ENCODE measurements at regions not wholly inside any gene's neighbourhood (a gene's known extent, or its start where the extent isn't known, plus 50 kb on each side); places are given as distances from the start of the nearest gene placed in this dataset.

GRCh38 chr11:105490333-105490732 lies 119.5 kb upstream of the GRIA4 start:
- intact Hi-C loops (cut with micrococcal nuclease), result no loop called here
- H3K4me3 ChIP-seq (ENCODE audit: low read length), result no peak overlapping the region
- H3K27me3 ChIP-seq (ENCODE audit: low read length), result peaks cover 7% of the 10 kb centered on the region; the same call in 1 of the 2 replicates
- H4K20me1 ChIP-seq (ENCODE audit: low read length), result no peaks in the 10 kb centered on the region
- H3K4me1 ChIP-seq (ENCODE audit: insufficient read depth, low read length), result no peaks in the 10 kb centered on the region
- no peak overlapping the region for H3K27ac ChIP-seq (ENCODE audit: low read length)
- ChIA-PET POLR2A (ENCODE audit: unreplicated experiment) (no interaction called here), CTCF (interaction anchor here (0.7 kb wide), 1 partner anchor 132 kb away, joined by 7 read pairs; no protein-coding TSS in a partner anchor)
- H2AFZ ChIP-seq (ENCODE audit: low read length), result no peak overlapping the region
- BruUV-seq (replicated peaks), result no TSS peak
- no peak for TF ChIP-seq EZH2phosphoT487 (IDR thresholded peaks at IDR 0.05; ENCODE audit: borderline replicate concordance, low read length)
- no peak for TF ChIP-seq EZH2 (IDR thresholded peaks at IDR 0.05; ENCODE audit: low read length, unreplicated experiment)
- TF ChIP-seq CTCF (conservative IDR thresholded peaks at IDR 0.05; ENCODE audit: low read depth, low read length), result no peak
- no peak for DNase-seq
- no peaks in the 10 kb centered on the region for H3K9me2 ChIP-seq (replicated peaks; ENCODE audit: low read length)
- no peak overlapping the region for H3K9ac ChIP-seq (ENCODE audit: low read length)
- no peaks in the 10 kb centered on the region for H3K36me3 ChIP-seq (ENCODE audit: low read depth, low read length)
- no peaks in the 10 kb centered on the region for H3K9me3 ChIP-seq (ENCODE audit: low read length)
- no peak overlapping the region for H3K4me2 ChIP-seq (ENCODE audit: low read length)
- ATAC-seq, result no peak
- no peaks in the 10 kb centered on the region for H3F3A ChIP-seq (ENCODE audit: low read length, unreplicated experiment)
- H3K79me2 ChIP-seq (ENCODE audit: low read length), result no peaks in the 10 kb centered on the region

GRCh38 chr11:105489446-105489845 lies 120.4 kb upstream of the GRIA4 start:
- Histone ChIP-seq H3K79me2 (ENCODE audit: low read length) (no peaks in the 10 kb centered on the region), H3K9me3 (ENCODE audit: low read length) (no peaks in the 10 kb centered on the region), H3K9me2 (replicated peaks; ENCODE audit: low read length) (no peaks in the 10 kb centered on the region), H3K9ac (ENCODE audit: low read length) (no peak overlapping the region), H3K36me3 (ENCODE audit: low read depth, low read length) (no peaks in the 10 kb centered on the region), H3K27me3 (ENCODE audit: low read length) (0 out of 2 replicates have a peak, but pooled peaks cover 3% of the 10 kb centered on the region), H2AFZ (ENCODE audit: low read length) (no peak overlapping the region), H3K27ac (ENCODE audit: low read length) (no peak overlapping the region), H4K20me1 (ENCODE audit: low read length) (no peaks in the 10 kb centered on the region), H3F3A (ENCODE audit: low read length, unreplicated experiment) (no peaks in the 10 kb centered on the region), H3K4me2 (ENCODE audit: low read length) (no peak overlapping the region), H3K4me1 (ENCODE audit: insufficient read depth, low read length) (no peaks in the 10 kb centered on the region), H3K4me3 (ENCODE audit: low read length) (no peak overlapping the region)
- ChIA-PET POLR2A (ENCODE audit: unreplicated experiment) (interaction anchor here (0.7 kb wide), 1 partner anchor 1596 kb away, joined by 3 read pairs; no protein-coding TSS in a partner anchor), CTCF (no interaction called here)
- TF ChIP-seq EZH2 (IDR thresholded peaks at IDR 0.05; ENCODE audit: low read length, unreplicated experiment) (no peak), EZH2phosphoT487 (IDR thresholded peaks at IDR 0.05; ENCODE audit: borderline replicate concordance, low read length) (no peak), CTCF (conservative IDR thresholded peaks at IDR 0.05; ENCODE audit: low read depth, low read length) (no peak)
- intact Hi-C loops (cut with micrococcal nuclease), result no loop called here
- BruUV-seq (replicated peaks), result no TSS peak
- ATAC-seq (no peak), DNase-seq (no peak)

- Histone ChIP-seq H2AFZ (ENCODE audit: low read length) (no peak overlapping the region), H3K4me2 (ENCODE audit: low read length) (no peak overlapping the region), H3K79me2 (ENCODE audit: low read length) (no peaks in the 10 kb centered on the region), H3K4me1 (ENCODE audit: insufficient read depth, low read length) (no peaks in the 10 kb centered on the region), H3K9me3 (ENCODE audit: low read length) (no peaks in the 10 kb centered on the region), H4K20me1 (ENCODE audit: low read length) (no peaks in the 10 kb centered on the region), H3F3A (ENCODE audit: low read length, unreplicated experiment) (no peaks in the 10 kb centered on the region), H3K36me3 (ENCODE audit: low read depth, low read length) (no peaks in the 10 kb centered on the region), H3K27me3 (ENCODE audit: low read length) (no peaks in the 10 kb centered on the region), H3K9ac (ENCODE audit: low read length) (no peak overlapping the region), H3K9me2 (replicated peaks; ENCODE audit: low read length) (no peaks in the 10 kb centered on the region), H3K27ac (ENCODE audit: low read length) (no peak overlapping the region), H3K4me3 (ENCODE audit: low read length) (no peak overlapping the region)
- ATAC-seq (no peak), DNase-seq (no peak)
- CTCF ChIA-PET, result no interaction called here
- intact Hi-C loops (cut with micrococcal nuclease), result no loop called here
- no peak for TF ChIP-seq CTCF (conservative IDR thresholded peaks at IDR 0.05; ENCODE audit: low read depth, low read length)
- TF ChIP-seq EZH2phosphoT487 (IDR thresholded peaks at IDR 0.05; ENCODE audit: borderline replicate concordance, low read length), result no peak
- TF ChIP-seq EZH2 (IDR thresholded peaks at IDR 0.05; ENCODE audit: low read length, unreplicated experiment), result no peak
- BruUV-seq (replicated peaks), result no TSS peak
- POLR2A ChIA-PET (ENCODE audit: unreplicated experiment), result no interaction called here
These were observed 122.9 kb upstream of the GRIA4 start for GRCh38 chr11:105486929-105487328.

Data from PC-3 (cell line).